Mesothelial cell of epicardium (in vitro differentiated cells): ENCODE measurements at regions not wholly inside any gene's neighbourhood (a gene's known extent, or its start where the extent isn't known, plus 50 kb on each side); places are given as distances from the start of the nearest gene placed in this dataset.

Experiments
- DNase-seq, 2 experiments: peaks; one replicate each; pipeline ENCODE4 v3.0.0; 2021; ENCODE audit warnings: low spot score in 2 of 2; ENCODE audit not compliant: unreplicated experiment in 2 of 2
- H3K27ac Mint-ChIP-seq: 2 replicates; pipeline ENCODE4 v1.8.0; 2021; ENCODE audit warnings: mixed read lengths
- H3K27me3 Mint-ChIP-seq: 2 replicates; pipeline ENCODE4 v1.8.0; 2021; ENCODE audit warnings: low read depth, mixed read lengths
- H3K36me3 Mint-ChIP-seq: 2 replicates; pipeline ENCODE4 v1.8.0; 2021; ENCODE audit warnings: mixed read lengths
- H3K4me1 Mint-ChIP-seq: 2 replicates; pipeline ENCODE4 v1.8.0; 2021; ENCODE audit warnings: mixed read lengths
- H3K4me3 Mint-ChIP-seq: 2 replicates; pipeline ENCODE4 v1.8.0; 2021; ENCODE audit warnings: mild to moderate bottlenecking, moderate library complexity, mixed read lengths
- H3K9me3 Mint-ChIP-seq: 2 replicates; pipeline ENCODE4 v1.8.0; 2021; ENCODE audit warnings: mixed read lengths
- CTCF ChIP-seq: fragments of 200-600 bp; sonication (generic); IDR thresholded peaks from one replicate; pipeline ENCODE4 v1.5.0; 2021; ENCODE audit warnings: antibody characterized with exemption; ENCODE audit not compliant: unreplicated experiment

- Mint-ChIP-seq H3K4me1 (peaks cover 6% of the 10 kb centered on the region), H3K27me3 (no peaks in the 10 kb centered on the region), H3K9me3 (no peaks in the 10 kb centered on the region), H3K36me3 (no peaks in the 10 kb centered on the region), H3K4me3 (no peak overlapping the region), H3K27ac (no peak overlapping the region)
- no peak for TF ChIP-seq CTCF
- no peak for DNase-seq
Observed at GRCh38 chrX:16042980-16043379, 80.4 kb upstream of the GRPR start.

- no peak for DNase-seq
- Mint-ChIP-seq H3K4me3 (no peak overlapping the region), H3K27ac (no peak overlapping the region), H3K27me3 (no peaks in the 10 kb centered on the region), H3K9me3 (peaks cover 12% of the 10 kb centered on the region), H3K36me3 (no peaks in the 10 kb centered on the region), H3K4me1 (peaks cover 2% of the 10 kb centered on the region)
- no peak for TF ChIP-seq CTCF
Observed at GRCh38 chrX:16039834-16040233, 83.5 kb upstream of the GRPR start.

GRCh38 chrX:16039363-16039762 lies 84.0 kb upstream of the GRPR start:
- peaks cover 12% of the 10 kb centered on the region for H3K9me3 Mint-ChIP-seq
- no peaks in the 10 kb centered on the region for H3K4me1 Mint-ChIP-seq
- no peak for DNase-seq
- no peaks in the 10 kb centered on the region for H3K36me3 Mint-ChIP-seq
- no peak overlapping the region for H3K27ac Mint-ChIP-seq
- H3K27me3 Mint-ChIP-seq: no peaks in the 10 kb centered on the region
- H3K4me3 Mint-ChIP-seq: no peak overlapping the region
- no peak for TF ChIP-seq CTCF

- TF ChIP-seq CTCF: no peak
- no peak overlapping the region for H3K4me3 Mint-ChIP-seq
Observed at GRCh38 chrX:16033331-16033730, 90.0 kb upstream of the GRPR start.

GRCh38 chrX:16028576-16028975 lies 94.8 kb upstream of the GRPR start:
- TF ChIP-seq CTCF: no peak
- H3K4me3 Mint-ChIP-seq: no peak overlapping the region
- no peak for DNase-seq
- H3K27me3 Mint-ChIP-seq: no peaks in the 10 kb centered on the region
- H3K9me3 Mint-ChIP-seq: peaks cover 5% of the 10 kb centered on the region
- H3K36me3 Mint-ChIP-seq: no peaks in the 10 kb centered on the region
- H3K27ac Mint-ChIP-seq: peak overlapping the region; percentile 56
- H3K4me1 Mint-ChIP-seq: peaks cover 7% of the 10 kb centered on the region

More at GRCh38 chrX:16033331-16033730, 90.0 kb upstream of the GRPR start:
- H3K4me1 Mint-ChIP-seq: peaks cover 5% of the 10 kb centered on the region
- H3K27me3 Mint-ChIP-seq: no peaks in the 10 kb centered on the region
- H3K27ac Mint-ChIP-seq: no peak overlapping the region
- H3K36me3 Mint-ChIP-seq: no peaks in the 10 kb centered on the region
- DNase-seq: no peak
- peaks cover 16% of the 10 kb centered on the region for H3K9me3 Mint-ChIP-seq
